Fibroblast of skin of right biceps (primary cell): ENCODE measurements at regions not wholly inside any gene's neighbourhood (a gene's known extent, or its start where the extent isn't known, plus 50 kb on each side); places are given as distances from the start of the nearest gene placed in this dataset.

Experiments used
- DNase-seq: peaks from one replicate; pipeline ENCODE4 v3.0.0-alpha.2; 2013

DNA sequence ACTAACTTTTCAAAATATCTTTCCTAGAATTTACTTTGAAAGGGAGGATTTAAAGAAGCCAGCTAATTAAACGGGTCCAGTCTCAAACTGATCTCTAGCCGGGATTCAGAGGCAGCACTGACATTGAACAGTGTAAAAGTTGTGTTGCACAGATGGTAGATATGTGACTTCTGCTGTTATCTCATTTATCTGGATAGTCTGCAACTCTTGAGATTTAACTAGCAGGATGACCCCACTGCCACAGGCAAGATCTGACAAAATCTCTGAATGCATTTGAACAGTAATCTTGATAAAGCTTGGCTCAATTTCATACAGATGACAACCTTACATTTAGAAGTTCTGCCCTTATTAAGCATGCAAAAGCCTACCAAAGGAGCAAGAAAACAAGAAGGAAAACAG is 138.0 kb upstream of the CPNE8 start:
- no peak for DNase-seq

DNA sequence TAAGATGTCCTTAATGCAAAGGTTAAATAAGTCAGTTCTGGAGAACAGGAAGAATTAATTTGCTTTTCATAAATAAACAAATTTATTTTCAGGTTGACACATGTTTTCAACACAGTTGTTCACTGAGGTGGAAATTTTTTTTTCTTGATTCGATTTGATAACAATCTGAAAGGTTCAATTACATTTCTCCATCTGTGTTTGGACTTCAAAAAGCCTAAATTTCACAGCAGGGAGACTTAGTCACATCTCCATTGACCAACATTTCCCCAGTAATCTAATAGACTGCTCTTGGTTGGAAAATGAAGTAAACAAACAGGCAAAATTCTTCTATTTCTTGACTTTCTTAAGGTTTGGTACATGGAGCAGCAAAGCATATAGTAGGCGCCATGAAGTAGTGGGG is 134.9 kb upstream of the CPNE8 start:
- DNase-seq: no peak

- DNase-seq: no peak
Measured at GRCh38 chr12:39037115-39037514, 131.7 kb upstream of the CPNE8 start.

- no peak for DNase-seq
Measured at GRCh38 chr12:39036105-39036504, 130.7 kb upstream of the CPNE8 start.

DNA sequence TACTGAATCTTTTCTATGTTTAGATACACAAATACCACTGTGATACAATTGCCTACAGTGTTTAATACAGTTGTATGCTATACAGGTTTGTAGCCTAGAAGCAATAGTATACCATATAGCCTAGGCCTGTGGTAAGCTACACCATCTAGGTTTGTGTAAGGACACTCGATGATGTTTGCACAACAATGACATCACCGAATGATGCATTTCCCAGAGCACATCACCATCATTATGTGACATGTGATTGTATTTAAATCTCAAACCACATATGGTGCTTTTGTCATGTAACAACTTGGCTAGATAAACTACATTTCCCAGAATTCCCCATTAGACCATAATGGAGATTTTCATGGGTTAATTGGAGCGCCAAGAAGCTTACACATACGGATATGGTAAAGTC is 128.4 kb upstream of the CPNE8 start:
- DNase-seq: no peak

DNA sequence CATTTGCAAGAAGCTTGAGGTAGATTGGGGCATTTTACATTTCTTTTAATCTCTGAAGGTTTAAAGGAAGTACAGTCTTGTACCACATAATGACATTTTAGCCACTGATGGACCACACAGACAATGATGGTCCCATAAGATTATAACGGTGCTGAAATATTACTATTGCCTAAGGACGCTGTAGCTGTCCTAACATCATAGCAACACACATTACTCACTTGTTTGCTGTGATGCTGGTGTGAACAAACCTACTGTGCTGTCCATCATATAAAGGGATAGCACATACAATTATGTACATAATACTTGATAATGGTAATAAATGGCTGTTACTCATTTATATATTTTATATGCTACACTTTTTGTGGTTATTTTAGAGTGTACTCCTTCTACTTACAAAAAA is 127.1 kb upstream of the CPNE8 start:
- no peak for DNase-seq

GRCh38 chr12:39032034-39032433 is 126.6 kb upstream of the CPNE8 start:
- DNase-seq: no peak

- no peak for DNase-seq
Measured at GRCh38 chr12:39028382-39028781, 123.0 kb upstream of the CPNE8 start.

- DNase-seq: no peak
Measured at GRCh38 chr12:39012870-39013269, 107.5 kb upstream of the CPNE8 start.

DNA sequence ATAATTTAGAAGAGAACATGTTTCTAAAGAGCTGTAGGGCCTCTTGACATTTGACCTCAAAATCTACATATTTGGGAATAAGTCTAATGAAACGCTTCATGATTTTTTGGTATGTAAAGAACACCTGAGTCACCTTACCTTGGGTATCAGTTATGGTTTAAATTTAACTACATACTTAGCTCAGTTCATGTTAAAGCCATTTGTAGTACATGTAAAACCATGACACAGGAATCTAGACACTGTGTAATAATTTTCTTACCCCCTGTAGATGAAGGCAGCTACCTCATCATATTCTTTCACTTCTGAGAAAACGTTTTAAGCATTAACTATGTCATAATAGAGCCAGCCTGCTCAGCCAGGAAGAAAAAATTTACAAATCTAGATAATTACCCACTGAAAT is 105.8 kb upstream of the CPNE8 start:
- no peak for DNase-seq

DNA sequence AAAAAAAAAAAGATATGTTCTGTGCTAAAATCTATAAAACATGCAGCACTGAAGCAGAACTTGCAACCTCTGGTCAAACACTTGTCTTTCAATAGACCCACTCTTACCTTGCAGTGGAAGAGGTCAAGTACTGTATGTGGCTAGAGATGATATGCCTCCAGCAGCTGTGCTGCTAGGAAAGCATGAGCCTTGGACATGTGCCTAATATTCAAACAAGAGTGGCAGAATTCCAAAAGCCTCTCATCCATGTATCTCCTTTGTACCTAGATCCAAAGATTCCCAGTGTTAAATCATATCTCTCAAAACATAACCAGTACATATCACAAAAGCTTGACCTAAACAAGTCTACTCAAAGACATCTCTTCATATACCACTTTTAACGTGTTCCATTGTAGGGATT is 105.0 kb upstream of the CPNE8 start:
- DNase-seq: no peak

- DNase-seq: no peak
Measured at GRCh38 chr12:39007619-39008018, 102.2 kb upstream of the CPNE8 start.

- no peak for DNase-seq
Measured at GRCh38 chr12:39006286-39006685, 100.9 kb upstream of the CPNE8 start.

GRCh38 chr12:39005671-39006070 is 100.3 kb upstream of the CPNE8 start:
- DNase-seq: no peak

GRCh38 chr12:39003541-39004155 is 98.3 kb upstream of the CPNE8 start:
- DNase-seq: no peak

DNA sequence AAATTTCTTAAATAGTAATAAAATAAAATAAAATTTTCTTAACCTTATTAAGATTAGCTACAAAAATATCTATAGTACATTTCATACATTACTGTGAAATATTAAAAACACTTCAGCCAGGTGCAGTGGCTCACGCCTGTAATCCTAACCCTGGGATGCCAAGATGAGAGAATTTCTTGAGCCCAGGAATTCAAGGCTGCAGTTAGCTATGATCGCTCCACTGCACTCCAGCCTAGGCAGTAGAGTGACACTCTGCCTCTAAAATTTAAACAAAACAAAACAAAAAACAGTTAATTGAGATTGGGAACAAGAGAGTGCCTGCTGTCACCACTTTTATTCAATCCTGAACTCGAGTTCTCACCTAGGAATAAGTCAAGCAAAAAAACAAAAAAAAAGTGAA is 95.0 kb upstream of the CPNE8 start:
- DNase-seq: no peak

DNA sequence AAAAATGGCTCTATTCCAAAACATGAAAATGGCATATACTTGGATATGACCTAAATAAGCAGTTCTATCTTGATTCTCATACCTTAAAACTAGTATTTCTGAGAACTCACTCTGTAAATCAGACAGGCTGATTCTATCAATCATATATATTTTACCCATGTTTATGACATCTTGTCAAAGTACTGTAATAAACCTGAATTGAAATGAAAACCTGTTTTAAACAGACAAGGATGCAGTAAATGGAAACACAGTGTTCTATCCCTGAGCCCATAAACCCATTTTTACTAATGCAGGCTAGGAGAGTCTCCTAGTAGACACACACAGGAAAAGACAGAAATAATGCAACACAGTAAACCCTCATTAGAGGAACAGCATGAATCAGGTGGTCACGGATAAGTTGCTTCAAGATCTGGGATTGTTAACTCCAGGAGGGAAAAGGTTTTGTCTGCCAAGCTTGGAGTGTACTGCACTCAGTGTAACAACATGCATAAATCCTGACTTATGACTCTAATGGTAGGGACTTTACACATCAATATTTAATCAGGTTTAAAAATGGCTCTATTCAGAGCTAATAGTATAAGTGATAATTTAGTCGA is 93.6 kb upstream of the CPNE8 start:
- DNase-seq: no peak

DNA sequence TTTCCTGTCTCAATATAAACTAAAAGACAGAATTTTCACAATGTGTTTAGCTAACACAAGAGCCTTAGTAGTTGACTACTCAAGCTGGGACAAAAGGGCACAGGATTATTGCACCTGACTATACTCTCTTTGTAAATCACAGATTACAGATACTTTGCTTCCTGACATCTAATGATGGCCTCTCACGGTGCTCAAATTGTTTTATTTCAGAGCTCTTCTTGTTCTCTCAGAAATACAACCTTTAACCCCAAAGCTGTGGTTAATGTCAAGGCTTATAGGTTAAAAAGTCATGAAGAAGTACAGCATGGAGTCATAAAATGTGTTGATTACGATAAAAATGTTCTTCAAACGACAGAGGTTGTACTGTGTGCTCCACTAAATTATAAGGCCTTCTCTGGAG is 89.9 kb upstream of the CPNE8 start:
- no peak for DNase-seq

DNA sequence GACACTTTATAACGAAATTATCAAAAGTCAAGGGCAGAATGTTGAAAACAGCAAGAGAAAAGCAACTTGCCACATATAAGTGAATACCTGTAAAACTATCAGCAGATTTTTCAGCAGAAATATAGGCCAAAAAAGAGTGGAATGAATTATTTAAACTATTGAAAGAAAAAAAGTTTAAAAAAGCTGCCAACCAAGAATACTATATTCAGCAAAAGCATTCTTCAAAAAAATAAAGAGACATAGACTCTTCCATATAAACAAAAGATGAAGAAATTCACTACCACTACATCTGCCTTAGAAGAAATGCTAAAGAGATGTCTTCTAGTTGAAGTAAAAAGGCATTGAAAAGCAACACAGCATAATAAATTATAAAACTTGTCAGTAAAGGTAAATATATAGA is 80.6 kb upstream of the CPNE8 start:
- DNase-seq: no peak

DNA sequence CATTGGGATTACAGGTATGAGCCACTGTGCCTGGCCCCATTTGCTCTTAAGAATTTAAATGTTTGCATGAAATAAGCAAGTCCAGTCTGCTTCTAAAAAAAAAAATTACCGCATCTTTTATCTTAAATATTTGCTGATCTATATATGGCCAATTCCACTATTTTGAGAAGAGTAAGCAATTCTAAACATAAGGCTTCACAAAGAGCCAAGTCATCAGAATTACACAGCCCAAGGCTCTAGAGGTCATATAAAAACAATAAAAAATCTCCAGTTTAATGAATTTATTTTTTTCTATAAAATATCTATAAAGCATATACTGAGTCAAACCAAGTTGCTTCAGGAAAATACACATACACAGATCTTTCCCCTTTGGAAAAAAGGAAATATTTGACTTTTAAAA is 79.0 kb upstream of the CPNE8 start:
- no peak for DNase-seq

- DNase-seq: no peak
Measured at GRCh38 chr12:38983117-38983571, 77.8 kb upstream of the CPNE8 start.

DNA sequence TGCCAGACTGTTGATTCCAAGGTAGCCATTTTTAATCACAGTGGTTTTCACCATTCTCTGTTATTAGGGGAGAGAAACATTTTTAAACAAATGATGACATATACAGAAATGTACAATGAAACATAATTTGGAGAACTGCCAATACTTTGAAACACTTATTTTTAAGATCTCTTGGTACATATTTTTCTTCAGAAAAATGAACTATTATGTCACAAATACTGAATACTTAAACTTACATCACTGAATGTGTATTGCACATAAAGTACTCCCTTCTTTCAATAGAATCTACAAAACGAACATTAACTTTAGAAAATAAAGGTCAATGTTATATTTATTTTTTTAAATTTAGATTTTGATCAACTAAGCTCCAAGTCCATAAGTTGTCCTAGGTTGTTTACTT is 71.7 kb upstream of the CPNE8 start:
- no peak for DNase-seq

- DNase-seq: no peak
Measured at GRCh38 chr12:38969706-38970105, 64.3 kb upstream of the CPNE8 start.

- DNase-seq: no peak
Measured at GRCh38 chr12:38961683-38962082, 56.3 kb upstream of the CPNE8 start.

DNA sequence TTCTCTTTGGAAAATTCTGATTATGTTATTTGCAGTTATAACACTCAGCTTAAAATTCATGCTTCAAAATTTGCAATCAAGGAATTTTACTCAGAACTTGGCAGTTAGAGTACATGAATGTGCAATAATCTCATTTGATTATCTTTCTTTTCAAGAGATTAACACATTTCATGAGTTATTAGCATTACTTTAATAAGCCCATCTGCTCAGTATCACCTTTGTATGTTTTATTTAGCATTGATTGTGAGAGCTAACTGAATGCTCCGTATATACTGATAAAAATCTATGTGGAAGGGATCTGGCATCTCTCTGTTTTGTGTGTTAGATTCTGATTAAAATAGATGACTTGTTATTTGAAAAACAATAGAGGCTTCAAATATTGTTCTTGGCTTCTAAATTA is 55.6 kb upstream of the CPNE8 start:
- no peak for DNase-seq
